ENCODE measurements at regions not wholly inside any gene's neighbourhood (a gene's known extent, or its start where the extent isn't known, plus 50 kb on each side); places are given as distances from the start of the nearest gene placed in this dataset.
"Not testable (repeated sequence)": the region's sequence is repeated elsewhere in the genome, so short reads cannot be mapped to it uniquely, and the experiment has no call there.

GRCh38 chr2:3108710-3109702 lies 268.6 kb downstream of the EIPR1 start:
- no peak overlapping the region for H3K4me3 ChIP-seq (ENCODE audit: insufficient read depth, low read length)
- no peak overlapping the region for H3K4me2 ChIP-seq (ENCODE audit: insufficient read depth, low read length)
- H3K9me3 ChIP-seq (ENCODE audit: low read depth, low read length) = peaks cover 7% of the 10 kb centered on the region
- no peaks in the 10 kb centered on the region for H3K36me3 ChIP-seq (ENCODE audit: insufficient read depth, low read length)
- no peaks in the 10 kb centered on the region for H4K20me1 ChIP-seq (ENCODE audit: insufficient read depth, low read length)
- no peaks in the 10 kb centered on the region for H3K27me3 ChIP-seq (ENCODE audit: insufficient read depth, low read length)
- TF ChIP-seq CTCF (IDR thresholded peaks at IDR 0.05; ENCODE audit: extremely low read depth, low read depth, low read length) = no peak
- H3K4me1 ChIP-seq (ENCODE audit: insufficient read depth, low read length) = no peaks in the 10 kb centered on the region
- no peaks in the 10 kb centered on the region for H3K79me2 ChIP-seq (ENCODE audit: insufficient read depth, low read length)
- DNase-seq (ENCODE audit: insufficient read length, low spot score, missing footprints) = no peak
- no peak overlapping the region for H3K27ac ChIP-seq (ENCODE audit: low read depth, low read length)
- no peak overlapping the region for H2AFZ ChIP-seq (ENCODE audit: low read length)

GRCh38 chr2:3108105-3108504 lies 269.5 kb downstream of the EIPR1 start:
- H3K27ac ChIP-seq (ENCODE audit: low read depth, low read length) = no peak overlapping the region
- no peak overlapping the region for H3K4me3 ChIP-seq (ENCODE audit: insufficient read depth, low read length)
- H3K79me2 ChIP-seq (ENCODE audit: insufficient read depth, low read length) = no peaks in the 10 kb centered on the region
- H3K9me3 ChIP-seq (ENCODE audit: low read depth, low read length) = peaks cover 7% of the 10 kb centered on the region
- no peak overlapping the region for H2AFZ ChIP-seq (ENCODE audit: low read length)
- H3K4me2 ChIP-seq (ENCODE audit: insufficient read depth, low read length) = no peak overlapping the region
- no peak for DNase-seq (ENCODE audit: insufficient read length, low spot score, missing footprints)
- H3K27me3 ChIP-seq (ENCODE audit: insufficient read depth, low read length) = no peaks in the 10 kb centered on the region
- no peaks in the 10 kb centered on the region for H3K36me3 ChIP-seq (ENCODE audit: insufficient read depth, low read length)
- no peaks in the 10 kb centered on the region for H4K20me1 ChIP-seq (ENCODE audit: insufficient read depth, low read length)
- TF ChIP-seq CTCF (IDR thresholded peaks at IDR 0.05; ENCODE audit: extremely low read depth, low read depth, low read length) = no peak
- no peaks in the 10 kb centered on the region for H3K4me1 ChIP-seq (ENCODE audit: insufficient read depth, low read length)

- no peak for TF ChIP-seq CTCF (IDR thresholded peaks at IDR 0.05; ENCODE audit: extremely low read depth, low read depth, low read length)
- Histone ChIP-seq H3K27ac (ENCODE audit: low read depth, low read length) (no peak overlapping the region), H3K9me3 (ENCODE audit: low read depth, low read length) (peaks cover 7% of the 10 kb centered on the region), H3K4me2 (ENCODE audit: insufficient read depth, low read length) (no peak overlapping the region), H3K27me3 (ENCODE audit: insufficient read depth, low read length) (no peaks in the 10 kb centered on the region), H4K20me1 (ENCODE audit: insufficient read depth, low read length) (no peaks in the 10 kb centered on the region), H2AFZ (ENCODE audit: low read length) (no peak overlapping the region), H3K36me3 (ENCODE audit: insufficient read depth, low read length) (no peaks in the 10 kb centered on the region), H3K79me2 (ENCODE audit: insufficient read depth, low read length) (no peaks in the 10 kb centered on the region), H3K4me3 (ENCODE audit: insufficient read depth, low read length) (no peak overlapping the region), H3K4me1 (ENCODE audit: insufficient read depth, low read length) (no peaks in the 10 kb centered on the region)
- DNase-seq (ENCODE audit: insufficient read length, low spot score, missing footprints) = no peak
Observed at GRCh38 chr2:3107567-3107966, 270.1 kb downstream of the EIPR1 start.

GRCh38 chr2:3105814-3106569 lies 271.6 kb downstream of the EIPR1 start:
- no peak overlapping the region for H3K4me3 ChIP-seq (ENCODE audit: insufficient read depth, low read length)
- H3K36me3 ChIP-seq (ENCODE audit: insufficient read depth, low read length) = no peaks in the 10 kb centered on the region
- H4K20me1 ChIP-seq (ENCODE audit: insufficient read depth, low read length) = no peaks in the 10 kb centered on the region
- H3K27ac ChIP-seq (ENCODE audit: low read depth, low read length) = no peak overlapping the region
- H2AFZ ChIP-seq (ENCODE audit: low read length) = no peak overlapping the region
- H3K27me3 ChIP-seq (ENCODE audit: insufficient read depth, low read length) = no peaks in the 10 kb centered on the region
- no peaks in the 10 kb centered on the region for H3K79me2 ChIP-seq (ENCODE audit: insufficient read depth, low read length)
- H3K4me2 ChIP-seq (ENCODE audit: insufficient read depth, low read length) = no peak overlapping the region
- TF ChIP-seq CTCF (IDR thresholded peaks at IDR 0.05; ENCODE audit: extremely low read depth, low read depth, low read length) = no peak
- H3K9me3 ChIP-seq (ENCODE audit: low read depth, low read length) = peaks cover 7% of the 10 kb centered on the region
- no peaks in the 10 kb centered on the region for H3K4me1 ChIP-seq (ENCODE audit: insufficient read depth, low read length)
- DNase-seq (ENCODE audit: insufficient read length, low spot score, missing footprints) = no peak

- H3K4me3 ChIP-seq (ENCODE audit: insufficient read depth, low read length); H3K79me2 ChIP-seq (ENCODE audit: insufficient read depth, low read length); H3K9me3 ChIP-seq (ENCODE audit: low read depth, low read length); H3K27ac ChIP-seq (ENCODE audit: low read depth, low read length); H3K27me3 ChIP-seq (ENCODE audit: insufficient read depth, low read length); H3K36me3 ChIP-seq (ENCODE audit: insufficient read depth, low read length); H2AFZ ChIP-seq (ENCODE audit: low read length); H3K4me1 ChIP-seq (ENCODE audit: insufficient read depth, low read length); H4K20me1 ChIP-seq (ENCODE audit: insufficient read depth, low read length); H3K4me2 ChIP-seq (ENCODE audit: insufficient read depth, low read length); DNase-seq (ENCODE audit: insufficient read length, low spot score, missing footprints): not testable (repeated sequence)
Observed at GRCh38 chr2:3104958-3105813, 272.4 kb downstream of the EIPR1 start.

Data from osteoblast (primary cell).